Mucosa of descending colon (tissue), 3 donors: ENCODE measurements at regions not wholly inside any gene's neighbourhood (a gene's known extent, or its start where the extent isn't known, plus 50 kb on each side); places are given as distances from the start of the nearest gene placed in this dataset.

Source experiments
- ATAC-seq: fragments of 200-7000 bp; cut with Tn5 transposase; one replicate; pipeline ENCODE4 v1.9.1; 2020; ENCODE audit warnings: mild to moderate bottlenecking, moderate library complexity
- DNase-seq, 3 donors: peaks; one replicate each; pipeline ENCODE4 v3.0.0-alpha.2; 2020
- H3K36me3 ChIP-seq: fragments of 200-600 bp; one replicate; pipeline ENCODE4 v1.8.0; 2021; ENCODE audit warnings: low read depth, mild to moderate bottlenecking
- H3K4me1 ChIP-seq: fragments of 200-600 bp; one replicate; pipeline ENCODE4 v1.8.0; 2021; ENCODE audit warnings: low read depth, mild to moderate bottlenecking
- H3K4me3 ChIP-seq: fragments of 200-600 bp; one replicate; pipeline ENCODE4 v1.8.0; 2021; ENCODE audit warnings: mild to moderate bottlenecking
- H3K9me3 ChIP-seq: fragments of 200-600 bp; one replicate; pipeline ENCODE4 v1.8.0; 2021; ENCODE audit warnings: mild to moderate bottlenecking
- intact Hi-C, 2 donors: fragments of 100-400 bp; cut with DNase I in 1 of 2; cut with micrococcal nuclease in 1 of 2; formaldehyde crosslinking; loops; one replicate each; pipeline versions ENCODE4 v1.11.0 to v1.11.1; 2022; cut with DNase I, micrococcal nuclease
- TF ChIP-seq, protein P1 (sequence below): fragments of 200-600 bp; IDR thresholded peaks from one replicate; pipeline ENCODE4 v1.8.0; 2022; ENCODE audit warnings: antibody characterized with exemption, mild to moderate bottlenecking
- donor health status: DM: no; HTN: no; CAD: no; lungs with moderate emphysema.
- donor health status: DM: no; HTN: no; CAD: no.
- donor health status: DM: no; HTN: yes; CAD: no.

GRCh38 chr11:22049276-22049675 is 143.6 kb upstream of the ANO5 start:
- ATAC-seq: no peak
- Histone ChIP-seq H3K4me3 (no peak overlapping the region), H3K9me3 (peaks cover 21% of the 10 kb centered on the region), H3K36me3 (no peaks in the 10 kb centered on the region), H3K4me1 (no peaks in the 10 kb centered on the region)
- TF ChIP-seq, protein P1, sequence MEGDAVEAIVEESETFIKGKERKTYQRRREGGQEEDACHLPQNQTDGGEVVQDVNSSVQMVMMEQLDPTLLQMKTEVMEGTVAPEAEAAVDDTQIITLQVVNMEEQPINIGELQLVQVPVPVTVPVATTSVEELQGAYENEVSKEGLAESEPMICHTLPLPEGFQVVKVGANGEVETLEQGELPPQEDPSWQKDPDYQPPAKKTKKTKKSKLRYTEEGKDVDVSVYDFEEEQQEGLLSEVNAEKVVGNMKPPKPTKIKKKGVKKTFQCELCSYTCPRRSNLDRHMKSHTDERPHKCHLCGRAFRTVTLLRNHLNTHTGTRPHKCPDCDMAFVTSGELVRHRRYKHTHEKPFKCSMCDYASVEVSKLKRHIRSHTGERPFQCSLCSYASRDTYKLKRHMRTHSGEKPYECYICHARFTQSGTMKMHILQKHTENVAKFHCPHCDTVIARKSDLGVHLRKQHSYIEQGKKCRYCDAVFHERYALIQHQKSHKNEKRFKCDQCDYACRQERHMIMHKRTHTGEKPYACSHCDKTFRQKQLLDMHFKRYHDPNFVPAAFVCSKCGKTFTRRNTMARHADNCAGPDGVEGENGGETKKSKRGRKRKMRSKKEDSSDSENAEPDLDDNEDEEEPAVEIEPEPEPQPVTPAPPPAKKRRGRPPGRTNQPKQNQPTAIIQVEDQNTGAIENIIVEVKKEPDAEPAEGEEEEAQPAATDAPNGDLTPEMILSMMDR: no peak
- DNase-seq: no peak
- intact Hi-C loops: no loop called here

DNA sequence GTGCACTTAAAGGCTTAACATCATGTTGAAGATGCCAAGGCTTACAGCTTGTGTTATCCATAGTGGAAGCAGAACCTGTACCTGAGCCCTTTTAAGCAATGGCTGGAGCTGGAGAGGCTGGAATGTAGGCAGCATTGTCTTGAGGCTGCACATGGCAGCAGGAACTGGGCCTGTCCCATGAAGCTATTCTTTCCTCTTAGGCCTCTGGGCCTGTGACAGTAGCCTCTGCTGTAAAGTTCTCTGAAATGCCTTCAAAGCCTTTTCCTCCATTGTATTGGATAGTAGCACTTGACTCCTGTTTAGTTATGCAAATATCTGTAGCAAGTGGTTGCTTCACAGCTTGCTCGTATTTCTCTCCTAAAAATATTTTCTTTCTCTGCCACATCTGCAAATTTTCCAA is 127.4 kb upstream of the ANO5 start:
- H3K4me3 ChIP-seq: no peak overlapping the region

DNA sequence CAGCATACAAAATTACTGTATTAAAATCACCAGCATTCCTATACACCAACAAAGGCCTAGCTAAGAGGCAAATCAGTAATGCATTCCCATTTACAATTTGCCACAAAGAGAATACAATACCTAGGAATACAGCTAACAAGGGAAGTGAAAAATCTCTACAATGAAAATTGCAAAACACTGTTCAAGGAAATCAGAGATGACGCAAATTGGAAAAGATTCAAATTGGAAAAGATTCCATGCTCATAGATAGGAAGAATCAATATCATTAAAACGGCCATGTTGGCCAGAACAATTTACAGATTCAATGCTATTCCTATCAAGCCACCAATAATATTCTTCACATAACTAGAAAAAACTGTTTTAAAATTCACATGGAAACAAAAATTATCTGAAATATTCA is 123.0 kb upstream of the ANO5 start:
- TF ChIP-seq, protein P1: no peak
- ATAC-seq (no peak), DNase-seq (no peak)
- H3K36me3 ChIP-seq: no peaks in the 10 kb centered on the region
- intact Hi-C loops: no loop called here
- H3K4me1 ChIP-seq: no peaks in the 10 kb centered on the region
- H3K9me3 ChIP-seq: peaks cover 42% of the 10 kb centered on the region
- no peak overlapping the region for H3K4me3 ChIP-seq

More for the DNA sequence above, 127.4 kb upstream of the ANO5 start:
- Histone ChIP-seq H3K9me3 (peaks cover 38% of the 10 kb centered on the region), H3K36me3 (no peaks in the 10 kb centered on the region), H3K4me1 (no peaks in the 10 kb centered on the region)
- TF ChIP-seq, protein P1: no peak
- DNase-seq (no peak), ATAC-seq (no peak)
- intact Hi-C loops: no loop called here

- H3K36me3 ChIP-seq: no peaks in the 10 kb centered on the region
- no peak for DNase-seq
- ATAC-seq: no peak
- H3K4me3 ChIP-seq: no peak overlapping the region
- peaks cover 14% of the 10 kb centered on the region for H3K9me3 ChIP-seq
- TF ChIP-seq, protein P1: no peak
- H3K4me1 ChIP-seq: no peaks in the 10 kb centered on the region
- intact Hi-C loops: no loop called here
Observed at GRCh38 chr11:22076271-22076930, 116.5 kb upstream of the ANO5 start.

DNA sequence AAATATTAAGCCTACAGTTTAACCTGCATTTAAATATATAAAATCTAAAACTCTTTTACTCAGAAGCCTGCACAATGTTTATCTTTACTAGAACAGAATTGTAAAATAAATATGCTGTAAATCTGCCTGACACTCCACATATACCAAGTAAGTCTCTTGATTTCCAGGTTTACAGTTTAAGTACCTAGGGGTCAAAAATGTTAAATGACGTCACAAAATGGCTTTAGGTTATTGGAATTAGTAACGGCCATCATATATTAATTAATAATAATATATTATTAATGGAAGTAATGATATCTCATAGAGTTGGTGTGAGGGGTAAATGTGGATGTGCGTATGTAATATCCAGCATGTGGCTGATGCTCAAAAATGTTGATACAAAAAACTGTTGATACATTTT is 114.8 kb upstream of the ANO5 start:
- Histone ChIP-seq H3K9me3 (peaks cover 14% of the 10 kb centered on the region), H3K4me3 (no peak overlapping the region), H3K36me3 (no peaks in the 10 kb centered on the region), H3K4me1 (no peaks in the 10 kb centered on the region)
- intact Hi-C loops: no loop called here
- TF ChIP-seq, protein P1: no peak
- DNase-seq (no peak), ATAC-seq (no peak)
